C4-2B (cell line): ENCODE measurements at regions not wholly inside any gene's neighbourhood (a gene's known extent, or its start where the extent isn't known, plus 50 kb on each side); places are given as distances from the start of the nearest gene placed in this dataset.

Experiments used
- ZFX ChIP-seq: fragments of 450-650 bp; IDR thresholded peaks from 2 replicates; pipeline ENCODE4 v1.6.1; 2017
- TF ChIP-seq, protein P1 (sequence below): fragments of 450-650 bp; conservative IDR thresholded peaks from 2 replicates; pipeline ENCODE4 v1.5.1; 2017; ENCODE audit warnings: mild to moderate bottlenecking

DNA sequence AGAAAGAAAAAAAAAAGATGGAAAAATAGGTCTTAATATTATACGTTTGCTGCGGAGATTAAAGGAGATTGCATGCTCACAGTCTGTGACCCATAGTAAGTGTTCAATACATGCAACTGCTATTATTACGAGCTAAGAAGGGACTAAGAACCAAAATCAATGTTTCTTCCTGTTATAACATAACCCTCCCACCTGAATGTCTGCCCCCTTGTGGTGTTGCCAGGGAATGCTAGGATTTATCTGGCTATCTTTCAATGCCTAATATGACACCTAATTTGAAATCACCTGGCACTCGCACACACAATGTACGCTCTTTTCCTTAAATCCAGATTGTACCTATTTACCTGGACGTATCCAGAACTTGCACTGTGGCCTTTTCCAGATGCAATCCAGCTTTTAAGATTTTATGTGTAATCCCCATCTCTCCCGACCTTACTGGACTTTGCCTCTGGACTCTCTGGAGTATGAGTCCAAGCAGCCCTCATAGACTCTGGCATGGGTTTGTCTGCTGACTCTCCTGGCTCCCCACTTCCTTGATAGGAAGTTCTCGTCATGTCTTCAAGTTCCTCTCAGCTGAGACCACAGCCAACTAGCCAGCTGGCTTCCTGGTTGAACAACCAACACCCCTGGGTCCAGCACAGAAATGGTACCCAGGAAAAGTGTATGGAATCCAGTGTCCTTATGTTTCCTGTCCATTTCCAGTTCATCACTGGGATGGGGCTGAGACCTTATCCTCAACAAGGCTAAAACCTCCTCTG, 151.5 kb downstream of the CCDC34 start:
- TF ChIP-seq, protein P1, sequence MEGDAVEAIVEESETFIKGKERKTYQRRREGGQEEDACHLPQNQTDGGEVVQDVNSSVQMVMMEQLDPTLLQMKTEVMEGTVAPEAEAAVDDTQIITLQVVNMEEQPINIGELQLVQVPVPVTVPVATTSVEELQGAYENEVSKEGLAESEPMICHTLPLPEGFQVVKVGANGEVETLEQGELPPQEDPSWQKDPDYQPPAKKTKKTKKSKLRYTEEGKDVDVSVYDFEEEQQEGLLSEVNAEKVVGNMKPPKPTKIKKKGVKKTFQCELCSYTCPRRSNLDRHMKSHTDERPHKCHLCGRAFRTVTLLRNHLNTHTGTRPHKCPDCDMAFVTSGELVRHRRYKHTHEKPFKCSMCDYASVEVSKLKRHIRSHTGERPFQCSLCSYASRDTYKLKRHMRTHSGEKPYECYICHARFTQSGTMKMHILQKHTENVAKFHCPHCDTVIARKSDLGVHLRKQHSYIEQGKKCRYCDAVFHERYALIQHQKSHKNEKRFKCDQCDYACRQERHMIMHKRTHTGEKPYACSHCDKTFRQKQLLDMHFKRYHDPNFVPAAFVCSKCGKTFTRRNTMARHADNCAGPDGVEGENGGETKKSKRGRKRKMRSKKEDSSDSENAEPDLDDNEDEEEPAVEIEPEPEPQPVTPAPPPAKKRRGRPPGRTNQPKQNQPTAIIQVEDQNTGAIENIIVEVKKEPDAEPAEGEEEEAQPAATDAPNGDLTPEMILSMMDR, result peak; percentile 72
- TF ChIP-seq ZFX, result no peak
